Activated T-helper 9 cell treated with anti-CD3 and anti-CD28 coated beads, Interleukin-2, amount 50 U/mL, for 16 hours (primary cell): ENCODE measurements at regions not wholly inside any gene's neighbourhood (a gene's known extent, or its start where the extent isn't known, plus 50 kb on each side); places are given as distances from the start of the nearest gene placed in this dataset.
A peak's percentile ranks its signal among the peaks of the same experiment; 100 is the strongest.
"Not testable (repeated sequence)": the region's sequence is repeated elsewhere in the genome, so short reads cannot be mapped to it uniquely, and the experiment has no call there.

Experiments used
- DNase-seq: peaks from one replicate; pipeline ENCODE4 v3.0.0-alpha.2; 2020; ENCODE audit warnings: low read depth

DNA sequence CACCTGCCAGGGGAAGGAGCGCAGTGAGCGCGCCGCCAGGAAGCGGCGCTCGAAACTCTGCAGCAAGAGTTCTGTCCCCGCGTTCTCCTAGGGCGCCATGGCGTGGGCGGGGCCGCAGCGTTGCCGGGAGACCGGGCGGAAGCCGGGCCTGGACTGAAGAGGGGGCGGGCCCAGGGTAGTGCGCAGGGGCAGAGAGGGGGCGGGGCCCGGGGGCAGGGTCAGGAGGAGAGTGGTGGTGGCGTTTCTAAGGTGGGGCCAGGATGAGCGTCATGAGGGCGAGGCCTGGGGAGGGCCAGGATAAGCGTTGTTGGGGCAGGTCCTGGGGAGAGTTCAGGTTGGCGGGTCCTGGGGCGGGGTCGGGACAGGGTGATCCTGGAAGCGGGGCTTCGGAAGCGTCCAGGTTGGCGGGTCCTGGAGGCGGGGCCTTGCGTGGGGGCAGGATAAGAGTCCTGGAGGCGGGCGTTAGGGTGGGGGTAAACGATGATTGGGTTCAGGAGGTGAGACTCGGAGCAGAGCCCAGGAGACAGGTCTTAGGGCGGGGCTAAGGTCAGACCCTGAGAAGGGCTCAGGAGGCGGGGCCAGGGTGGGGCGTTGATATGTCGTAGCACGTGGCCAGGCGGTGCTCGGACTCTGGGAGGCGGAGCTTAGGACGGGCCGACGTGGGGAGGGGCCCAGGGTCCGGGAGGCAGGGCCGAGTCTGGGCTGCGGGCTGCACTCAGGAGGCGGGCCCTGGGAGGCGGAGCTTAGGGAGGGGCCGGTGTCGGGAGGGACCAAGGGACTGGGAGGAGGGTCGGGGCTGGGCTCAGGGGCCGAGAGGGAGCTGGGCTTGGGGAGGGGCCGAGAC lies 189.4 kb downstream of the ADRA2C start:
- DNase-seq = peak; percentile 98

DNA sequence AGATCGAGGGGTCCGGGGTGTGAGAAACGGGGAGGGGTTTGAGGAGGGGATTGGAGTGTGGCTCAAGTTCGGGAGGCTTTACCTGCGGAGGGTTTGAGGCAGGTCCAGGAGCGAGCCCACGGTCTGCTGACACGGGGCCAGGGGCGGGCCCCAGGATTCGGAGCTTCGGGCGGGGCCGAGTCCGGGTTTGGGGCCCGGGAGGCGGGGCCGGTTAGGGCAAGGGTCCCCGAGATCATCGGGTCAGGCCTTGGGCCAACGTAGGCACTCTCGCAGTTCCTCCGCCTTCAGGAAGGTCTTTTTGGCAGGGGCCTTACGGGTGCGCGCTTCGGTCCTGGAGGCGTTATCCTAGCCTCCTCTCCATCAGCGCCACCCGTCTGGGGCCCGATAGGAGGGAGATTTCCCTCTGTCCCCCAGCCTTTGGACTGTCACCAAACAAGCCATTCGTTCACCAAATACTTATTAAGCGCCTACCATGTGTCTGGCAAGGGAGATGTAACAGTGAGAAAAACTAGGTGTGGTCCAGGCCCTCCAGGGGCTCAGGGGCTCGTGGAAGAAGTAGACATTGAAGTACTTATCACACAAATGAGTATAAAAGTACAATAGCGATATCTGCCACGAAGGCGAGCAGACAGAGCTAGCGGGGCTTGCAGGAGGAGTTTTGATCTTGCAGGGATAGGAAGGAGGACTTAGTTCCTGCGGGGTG lies 190.1 kb downstream of the ADRA2C start:
- not testable (repeated sequence) for DNase-seq

DNA sequence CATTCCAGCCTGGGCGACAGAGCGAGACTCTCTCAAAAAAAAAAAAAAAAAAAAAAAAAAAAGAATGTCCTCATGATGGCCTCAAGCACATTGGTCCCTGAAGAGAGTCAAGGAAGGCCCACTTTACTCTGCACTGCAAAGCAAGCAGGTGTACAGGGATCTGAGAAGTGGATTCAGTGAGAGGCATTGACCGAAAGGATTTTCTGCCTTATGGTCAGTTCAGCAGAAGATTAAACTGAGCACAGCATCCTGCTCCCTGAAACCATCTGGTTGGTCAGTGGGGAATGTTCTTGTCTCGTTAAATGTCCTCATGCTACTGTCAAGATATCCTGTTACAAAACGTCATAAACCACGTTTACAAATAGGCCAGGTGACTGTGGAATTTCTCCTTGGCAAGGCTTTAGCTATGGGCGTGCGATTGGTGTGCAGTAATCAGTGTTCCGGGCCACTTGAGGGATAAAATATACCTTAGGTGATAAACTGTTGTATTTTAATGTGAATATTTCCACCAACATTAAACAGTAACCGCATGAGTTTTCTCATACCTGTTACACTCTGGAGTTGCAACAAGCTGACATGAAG lies 195.0 kb downstream of the ADRA2C start:
- not testable (repeated sequence) for DNase-seq

DNA sequence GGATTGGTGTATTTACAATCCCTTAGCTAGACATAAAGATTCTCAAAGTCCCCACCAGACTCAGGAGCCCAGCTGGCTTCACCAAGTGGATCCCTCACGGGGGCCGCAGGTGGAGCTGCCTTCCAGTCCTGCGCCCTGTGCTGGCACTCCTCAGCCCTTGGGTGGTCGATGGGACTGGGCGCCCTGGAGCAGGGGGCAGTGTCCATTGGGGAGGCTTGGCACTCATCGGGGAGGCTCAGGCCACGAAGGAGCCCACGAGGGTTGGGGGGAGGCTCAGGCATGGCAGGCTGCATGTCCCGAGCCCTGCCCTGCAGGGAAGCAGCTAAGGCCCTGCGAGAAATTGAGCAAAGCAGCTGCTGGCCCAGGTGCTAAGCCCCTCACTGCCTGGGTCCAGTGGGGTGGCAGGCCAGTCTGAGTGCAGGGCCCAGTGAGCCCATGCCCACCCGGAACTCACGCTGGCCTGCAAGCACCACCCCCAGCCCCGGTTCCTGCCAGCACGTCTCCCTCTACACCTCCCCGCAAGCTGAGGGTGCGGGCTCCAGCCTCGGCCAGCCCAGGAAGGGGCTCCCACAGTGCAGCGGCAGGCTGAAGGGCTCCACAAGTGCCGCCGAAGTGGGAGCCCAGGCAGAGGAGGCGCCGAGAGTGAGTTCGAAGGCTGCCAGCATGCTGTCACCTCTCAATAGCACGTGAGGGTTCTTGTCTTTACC lies 198.5 kb downstream of the ADRA2C start:
- DNase-seq = not testable (repeated sequence)

DNA sequence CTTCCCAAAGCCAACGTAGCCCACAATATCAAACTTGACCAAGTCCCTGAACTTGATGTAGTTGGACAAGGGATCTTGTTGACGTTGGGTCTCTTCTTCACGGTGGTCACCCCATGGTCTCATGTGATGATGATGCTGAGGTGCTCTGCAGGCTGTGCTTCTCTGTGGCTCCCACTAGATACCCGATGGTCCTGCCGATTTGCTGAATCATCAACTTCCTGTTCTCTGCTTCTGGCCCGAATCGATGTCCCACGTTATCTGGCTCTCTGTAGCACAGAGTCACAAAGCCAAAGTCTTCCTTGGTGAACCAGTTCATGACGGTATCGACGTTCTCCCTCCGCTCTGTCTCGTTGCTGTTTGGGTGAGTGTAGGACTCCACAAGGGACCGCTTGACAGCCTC lies 201.0 kb downstream of the ADRA2C start:
- not testable (repeated sequence) for DNase-seq

DNA sequence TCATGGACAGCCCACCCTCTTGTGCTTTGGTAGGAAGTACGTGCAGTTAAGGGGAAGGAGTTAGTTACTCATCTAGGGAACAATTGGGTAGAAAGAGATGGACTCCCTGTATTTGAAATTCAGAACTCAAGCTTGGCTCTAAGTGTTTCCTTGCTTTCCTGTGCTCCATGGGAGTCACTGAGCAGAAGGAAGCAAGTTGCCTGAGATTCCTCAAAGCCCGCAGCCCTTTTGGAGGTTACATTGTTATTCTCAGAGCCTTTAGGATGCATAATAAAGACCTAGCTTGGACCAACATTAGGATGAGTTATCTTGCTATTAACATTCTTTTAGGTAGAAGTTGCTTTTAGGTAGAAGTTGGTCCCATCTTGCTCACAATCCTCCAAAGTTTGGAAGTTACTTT lies 206.4 kb downstream of the ADRA2C start:
- DNase-seq = not testable (repeated sequence)

DNA sequence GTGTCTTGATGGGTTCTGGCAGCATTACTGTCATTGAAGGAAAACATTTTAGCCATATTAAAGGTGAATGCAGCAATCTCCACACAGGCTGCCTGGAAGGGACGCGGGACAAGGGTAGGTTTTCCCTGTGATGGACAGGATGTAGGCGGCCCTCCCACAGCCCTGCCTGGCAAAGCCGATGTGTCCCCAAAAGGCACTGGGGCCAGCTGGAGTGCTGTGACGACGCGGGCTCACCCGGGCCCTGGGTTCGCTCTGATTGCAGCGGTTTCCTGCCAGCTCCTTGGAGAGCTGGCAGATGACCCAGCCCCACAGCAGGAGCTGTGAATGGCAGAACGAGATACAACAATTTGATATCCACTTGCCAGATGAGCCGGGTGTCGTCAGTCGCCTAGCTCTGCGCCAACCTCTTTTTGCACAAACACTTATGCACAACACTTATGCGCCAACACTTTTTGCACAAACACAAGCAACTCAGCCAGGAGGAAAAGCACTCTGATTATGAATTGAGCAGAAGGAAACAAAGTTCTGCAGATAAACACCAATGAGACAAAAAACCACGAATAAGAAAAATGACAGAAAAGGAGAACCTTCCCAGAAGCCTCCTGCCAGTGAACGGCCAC lies 207.5 kb downstream of the ADRA2C start:
- DNase-seq = not testable (repeated sequence)

DNA sequence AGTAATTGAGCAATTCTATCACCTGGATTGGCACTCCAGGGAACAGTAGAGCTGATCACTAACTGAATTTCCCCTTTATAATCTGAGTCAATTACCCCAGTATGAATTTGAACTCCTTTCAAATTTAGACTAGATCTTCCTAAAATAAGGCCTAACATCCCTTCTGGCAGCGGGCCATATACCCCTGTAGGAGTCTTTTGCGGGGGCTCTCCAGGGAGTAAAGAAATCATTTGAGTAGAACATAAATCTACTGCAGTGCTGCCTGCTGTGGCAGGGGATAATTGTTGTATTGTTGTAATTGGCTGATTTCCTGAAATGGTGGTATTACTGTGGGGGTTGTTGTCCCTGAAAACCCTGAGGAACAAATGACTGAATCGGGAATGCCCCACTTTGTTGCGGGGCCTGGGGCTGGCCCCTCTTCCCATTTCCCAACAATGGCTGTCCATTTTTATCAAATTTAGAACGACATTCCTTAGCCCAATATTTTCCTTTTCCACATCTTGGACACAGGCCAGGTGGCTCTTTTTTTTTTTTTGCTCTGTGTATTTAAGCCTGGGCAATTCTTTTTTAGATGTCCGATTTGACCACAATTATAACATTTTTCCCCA lies 217.4 kb downstream of the ADRA2C start:
- DNase-seq = not testable (repeated sequence)

DNA sequence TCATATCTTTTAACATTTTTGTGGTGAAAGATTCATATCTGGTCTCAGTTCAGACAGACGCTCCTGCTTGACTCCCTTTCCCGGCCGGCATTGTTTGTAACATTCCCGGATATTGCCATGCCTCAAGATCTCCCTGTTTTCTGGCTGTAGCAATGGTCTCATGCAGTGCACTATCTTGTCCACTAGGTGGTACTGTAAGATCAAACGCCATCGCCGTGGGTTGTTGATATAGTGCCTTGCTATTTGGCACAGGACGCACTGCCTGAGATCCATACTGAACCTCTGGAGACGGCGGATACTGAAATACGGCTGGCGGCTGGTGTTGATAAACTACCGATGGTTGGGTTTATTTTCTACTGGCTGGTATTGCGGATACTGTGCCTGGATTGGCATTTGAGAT lies 218.6 kb downstream of the ADRA2C start:
- DNase-seq = not testable (repeated sequence)

DNA sequence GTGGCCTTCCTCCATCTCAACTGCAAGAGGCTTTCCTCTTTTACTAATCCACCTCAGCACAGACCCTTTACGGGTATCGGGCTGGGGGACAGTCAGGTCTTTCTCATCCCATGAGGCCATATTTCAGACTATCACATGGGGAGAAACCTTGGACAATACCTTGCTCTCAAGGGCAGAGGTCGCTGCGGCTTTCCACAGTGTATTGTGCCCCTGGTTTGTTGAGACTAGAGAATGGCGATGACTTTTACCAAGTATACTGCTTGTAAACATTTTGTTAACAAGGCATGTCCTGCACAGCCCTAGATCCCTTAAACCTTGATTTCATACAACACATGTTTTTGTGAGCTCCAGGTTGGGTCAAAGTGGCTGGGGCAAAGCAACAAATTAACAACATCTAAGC lies 220.2 kb downstream of the ADRA2C start:
- DNase-seq = not testable (repeated sequence)

DNA sequence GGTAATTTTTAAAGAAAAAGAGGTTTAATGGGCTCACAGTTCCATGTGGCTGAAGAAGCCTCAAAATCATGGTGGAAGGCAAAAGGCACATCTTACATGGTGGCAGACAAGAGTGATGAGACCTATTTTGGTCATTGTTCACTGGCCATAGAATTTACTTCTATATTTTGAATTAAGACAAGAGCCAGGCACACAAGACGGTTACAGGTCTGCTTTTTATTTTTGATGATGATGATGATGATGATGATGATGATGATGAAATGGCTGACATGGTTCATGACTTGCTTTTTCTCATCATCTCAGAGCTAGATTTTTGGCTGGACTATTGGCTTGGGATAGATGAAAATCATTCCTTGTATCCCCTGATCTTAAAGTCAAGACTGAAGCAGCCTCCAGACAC lies 229.3 kb downstream of the OTOP1 start:
- DNase-seq = not testable (repeated sequence)

DNA sequence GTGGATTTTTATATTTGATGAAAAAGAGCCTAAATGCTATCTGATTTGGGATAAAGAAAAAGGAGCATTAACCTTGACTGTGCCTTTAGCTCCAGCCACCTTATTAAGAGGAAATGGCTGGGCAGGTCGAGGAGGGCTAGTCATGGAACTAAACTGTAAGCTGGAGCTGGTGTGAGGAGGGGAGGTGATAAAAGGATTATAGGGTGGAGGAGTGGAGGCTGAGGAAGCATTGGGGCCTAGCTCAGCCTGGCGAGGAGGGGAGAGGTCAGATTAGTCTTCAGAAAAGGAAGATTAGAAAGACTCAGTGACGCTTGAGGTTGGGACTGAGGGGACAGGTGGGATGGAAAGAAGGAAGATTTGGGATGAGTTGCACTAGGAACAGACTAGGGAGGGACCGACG lies 222.7 kb downstream of the OTOP1 start:
- not testable (repeated sequence) for DNase-seq

DNA sequence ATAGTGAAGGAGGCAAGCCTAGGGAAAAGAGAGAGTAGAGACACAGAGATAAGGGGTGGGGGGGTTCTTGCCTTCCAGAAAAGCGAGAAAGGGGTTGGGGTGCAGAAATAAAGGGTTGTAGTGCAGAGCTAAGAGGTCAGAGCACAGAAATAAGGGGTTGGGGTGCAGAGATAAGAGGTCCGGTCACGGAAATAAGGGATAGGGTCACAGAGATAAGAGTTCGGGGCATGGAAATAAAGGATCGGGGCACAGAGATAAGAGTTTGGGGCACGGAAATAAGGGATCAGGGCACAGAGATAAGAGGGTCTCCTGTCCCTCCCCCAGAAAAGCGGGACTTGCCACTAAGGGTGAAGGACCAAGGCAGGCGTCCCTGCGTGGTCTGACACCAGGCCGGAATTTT lies 222.0 kb downstream of the OTOP1 start:
- DNase-seq = not testable (repeated sequence)

DNA sequence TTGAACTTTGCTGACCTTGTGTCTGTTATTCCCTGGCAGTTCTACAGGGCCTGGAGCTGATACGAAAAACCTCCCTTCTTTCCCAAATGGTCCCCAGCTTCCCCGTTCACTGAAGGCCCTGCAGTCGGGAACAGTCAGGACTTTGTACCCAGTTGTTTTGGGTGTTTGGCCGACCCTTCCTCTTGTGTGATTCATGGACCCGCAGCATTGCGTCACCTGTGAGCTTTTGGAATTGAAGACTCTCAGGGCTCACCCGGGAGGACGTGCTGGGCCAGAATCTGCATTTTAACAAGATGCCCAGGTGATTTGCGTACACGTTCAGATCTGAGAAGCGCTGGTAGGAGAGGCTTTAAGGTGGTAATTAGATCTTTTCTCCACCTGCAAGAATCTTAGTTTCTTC lies 220.4 kb downstream of the OTOP1 start:
- DNase-seq = not testable (repeated sequence)

DNA sequence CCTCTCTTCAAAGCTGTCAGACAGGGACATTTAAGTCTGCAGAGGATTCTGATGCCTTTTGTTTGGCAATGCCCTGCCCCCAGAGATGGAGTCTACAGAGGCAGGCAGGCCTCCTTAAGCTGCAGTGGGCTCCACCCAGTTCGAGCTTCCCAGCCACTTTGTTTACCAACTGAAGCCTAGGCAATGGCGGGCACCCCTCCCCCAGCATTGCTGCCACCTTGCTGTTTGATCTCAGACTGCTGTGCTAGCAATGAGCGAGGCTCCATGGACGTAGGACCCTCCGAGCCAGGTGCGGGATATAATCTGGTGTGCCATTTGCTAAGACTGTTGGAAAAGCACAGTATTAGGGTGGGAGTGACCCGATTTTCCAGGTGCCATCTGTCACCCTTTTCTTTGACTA lies 207.7 kb downstream of the OTOP1 start:
- not testable (repeated sequence) for DNase-seq

DNA sequence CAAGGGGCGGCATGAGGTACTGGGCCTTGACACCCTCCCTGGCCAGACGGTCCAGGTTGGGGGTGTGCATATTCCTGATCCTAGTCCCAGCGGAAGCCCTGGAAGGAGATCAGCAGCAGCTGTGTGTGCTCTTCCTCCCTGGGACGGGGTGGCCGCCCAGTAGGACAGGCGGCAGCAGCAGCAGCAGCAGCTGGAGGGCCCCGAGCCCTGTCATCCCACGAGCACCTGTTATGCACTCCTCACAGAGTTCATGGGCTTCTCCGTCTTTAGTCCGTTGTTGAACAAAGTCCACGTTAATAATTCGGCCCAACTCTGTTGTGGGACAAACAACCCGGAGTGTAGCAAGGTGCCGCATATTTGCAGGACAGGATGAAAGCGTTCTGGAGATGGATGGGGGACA lies 205.6 kb downstream of the OTOP1 start:
- not testable (repeated sequence) for DNase-seq

DNA sequence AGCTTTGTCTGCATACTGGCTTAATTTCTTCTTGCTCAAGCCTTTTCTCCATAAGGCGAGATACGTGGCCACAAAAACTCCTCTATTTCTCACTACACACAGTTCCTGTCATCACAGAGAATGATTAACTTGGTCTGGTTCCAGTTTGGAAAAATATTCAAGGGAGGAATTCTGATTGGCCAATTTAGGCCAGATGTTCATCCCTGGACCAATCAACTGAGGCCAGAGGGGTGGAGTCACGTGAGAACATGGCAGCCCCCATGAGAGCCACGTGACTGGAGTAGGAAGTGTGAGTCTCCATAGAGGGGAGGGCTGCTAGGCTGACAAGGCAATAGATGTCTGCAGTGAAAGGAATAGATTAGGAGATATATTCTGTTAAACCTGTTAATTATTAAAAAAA lies 200.0 kb downstream of the OTOP1 start:
- not testable (repeated sequence) for DNase-seq

DNA sequence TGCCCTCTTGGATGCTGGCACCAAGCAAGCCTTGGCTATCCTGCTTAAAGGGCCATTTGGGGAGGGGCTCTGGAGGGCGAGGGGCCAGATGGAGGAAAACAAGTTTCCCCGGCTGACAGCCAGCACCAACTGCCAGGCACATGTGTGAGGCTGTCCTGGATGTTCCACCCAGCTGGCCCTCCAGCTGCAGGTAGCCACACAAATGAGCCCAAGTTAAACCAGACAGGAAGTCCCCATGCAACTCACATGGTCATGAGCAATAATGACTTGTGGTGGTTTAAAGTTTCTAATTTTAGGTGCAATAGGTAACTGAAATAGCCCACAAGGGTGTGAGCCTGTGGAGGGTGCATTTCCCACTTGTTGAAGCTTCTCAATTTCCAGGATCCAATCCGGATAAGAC lies 198.0 kb downstream of the OTOP1 start:
- DNase-seq = not testable (repeated sequence)

DNA sequence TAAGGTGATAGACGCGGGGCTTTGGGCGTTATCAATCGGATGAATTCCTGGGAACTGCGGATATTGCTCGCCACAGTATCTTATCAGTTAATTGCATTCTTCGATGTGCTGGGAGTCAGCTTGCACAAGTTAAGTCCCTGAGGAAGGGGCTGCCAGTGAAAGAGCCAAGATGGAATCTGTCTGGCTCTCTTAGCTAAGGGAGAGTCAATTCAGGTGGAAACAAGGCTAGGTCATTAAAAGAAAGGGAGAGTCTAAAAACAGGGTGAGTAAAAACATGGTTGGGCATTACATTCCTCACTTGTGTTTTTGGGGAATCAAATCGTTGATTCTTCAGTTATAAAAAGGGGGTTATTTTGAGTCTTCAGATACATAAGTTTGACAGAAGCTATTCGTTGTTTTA lies 196.2 kb downstream of the OTOP1 start:
- not testable (repeated sequence) for DNase-seq

DNA sequence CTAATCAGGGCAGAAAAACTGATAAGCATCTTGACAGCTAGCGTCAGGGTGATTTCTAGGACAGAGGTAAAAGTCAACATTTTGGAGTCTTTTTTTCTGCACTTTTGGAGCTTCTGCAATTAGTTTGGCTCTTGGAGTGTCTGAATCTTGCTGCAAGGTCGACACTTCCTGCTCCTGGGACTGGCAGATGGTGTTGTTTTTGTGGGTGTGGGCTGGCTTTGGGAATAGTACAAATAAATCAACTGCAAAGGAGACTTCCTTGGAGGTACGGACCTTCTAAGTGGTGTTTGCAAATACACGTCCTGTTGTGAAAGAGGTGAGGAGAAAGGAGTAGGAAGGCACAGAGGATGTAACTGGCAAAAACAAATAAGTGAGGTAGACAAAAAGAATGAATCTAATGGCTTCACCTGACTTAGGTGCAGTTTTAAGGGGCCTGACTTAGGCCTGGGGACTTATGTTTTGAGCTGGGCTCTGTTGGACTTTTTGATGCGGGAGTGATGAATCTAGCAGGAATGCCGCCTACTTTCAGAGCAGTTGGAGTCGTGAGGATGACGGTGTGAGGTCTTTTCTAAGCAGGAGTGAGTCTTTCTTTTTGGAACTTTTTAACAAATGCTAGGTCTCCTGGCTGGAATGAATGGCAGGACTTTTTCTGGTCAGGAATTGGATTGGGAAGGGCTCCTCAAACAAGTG lies 195.1 kb downstream of the OTOP1 start:
- DNase-seq = not testable (repeated sequence)

DNA sequence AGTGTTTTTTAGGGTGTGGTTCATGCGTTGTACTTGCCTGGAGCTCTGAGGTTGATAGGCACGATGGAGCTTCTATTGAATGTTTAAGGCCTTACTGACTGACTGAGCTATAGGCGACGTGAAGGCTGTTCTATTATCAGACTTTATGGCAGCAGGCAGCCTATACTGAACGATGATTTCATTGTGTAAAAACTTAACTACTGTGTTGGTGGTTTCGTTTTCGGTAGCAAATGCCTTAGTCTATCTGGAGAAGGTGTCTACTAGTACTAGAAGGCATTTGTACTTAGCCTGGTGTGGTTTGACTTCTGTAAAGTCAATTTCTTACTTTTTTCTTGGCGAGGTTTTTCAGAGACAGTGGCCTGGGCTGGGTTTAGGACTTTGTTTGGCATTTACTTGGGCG lies 194.4 kb downstream of the OTOP1 start:
- DNase-seq = not testable (repeated sequence)
